GM21528 (cell line): ENCODE measurements at regions not wholly inside any gene's neighbourhood (a gene's known extent, or its start where the extent isn't known, plus 50 kb on each side); places are given as distances from the start of the nearest gene placed in this dataset.

Source experiments
- ATAC-seq: cut with Tn5 transposase; IDR thresholded peaks from one replicate; pipeline ENCODE4 v1.9.1; 2021; ENCODE audit warnings: mild to moderate bottlenecking, moderate library complexity; ENCODE audit not compliant: unreplicated experiment, low FRiP score

DNA sequence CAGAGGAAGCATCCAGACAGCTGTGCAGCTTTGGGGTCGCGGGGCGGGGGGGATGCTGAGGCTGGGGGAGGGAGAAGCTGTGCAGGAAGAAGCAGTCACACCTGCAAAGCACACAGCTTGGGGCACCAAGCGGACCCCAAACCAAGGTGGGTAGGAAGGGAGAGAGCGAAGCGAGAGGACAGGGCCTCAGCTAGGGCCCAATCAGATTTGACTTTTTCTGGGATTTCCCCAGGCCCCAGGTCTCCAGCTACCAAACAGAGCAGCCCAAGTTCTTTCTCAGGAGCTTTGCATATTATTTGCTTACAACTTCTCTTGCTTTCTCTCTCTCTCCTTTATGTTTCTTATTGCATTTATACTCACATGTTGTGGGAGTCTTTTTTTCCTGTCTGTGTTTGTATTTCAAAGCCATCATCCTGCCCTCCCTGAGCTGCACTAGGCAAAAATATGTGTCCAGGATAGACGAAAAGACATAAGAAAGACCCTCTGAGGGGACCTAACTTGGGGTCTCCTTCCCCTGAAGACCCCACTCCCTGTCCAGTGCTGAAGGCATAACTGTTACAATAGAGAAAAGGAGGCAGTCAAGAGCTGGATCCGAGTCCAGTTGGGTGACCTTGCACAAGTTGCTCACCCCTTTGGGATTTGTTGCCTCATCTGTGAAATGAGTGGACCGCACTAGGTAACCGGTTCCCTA is 50.6 kb upstream of the SMNDC1 start:
- ATAC-seq: peak; percentile 34

DNA sequence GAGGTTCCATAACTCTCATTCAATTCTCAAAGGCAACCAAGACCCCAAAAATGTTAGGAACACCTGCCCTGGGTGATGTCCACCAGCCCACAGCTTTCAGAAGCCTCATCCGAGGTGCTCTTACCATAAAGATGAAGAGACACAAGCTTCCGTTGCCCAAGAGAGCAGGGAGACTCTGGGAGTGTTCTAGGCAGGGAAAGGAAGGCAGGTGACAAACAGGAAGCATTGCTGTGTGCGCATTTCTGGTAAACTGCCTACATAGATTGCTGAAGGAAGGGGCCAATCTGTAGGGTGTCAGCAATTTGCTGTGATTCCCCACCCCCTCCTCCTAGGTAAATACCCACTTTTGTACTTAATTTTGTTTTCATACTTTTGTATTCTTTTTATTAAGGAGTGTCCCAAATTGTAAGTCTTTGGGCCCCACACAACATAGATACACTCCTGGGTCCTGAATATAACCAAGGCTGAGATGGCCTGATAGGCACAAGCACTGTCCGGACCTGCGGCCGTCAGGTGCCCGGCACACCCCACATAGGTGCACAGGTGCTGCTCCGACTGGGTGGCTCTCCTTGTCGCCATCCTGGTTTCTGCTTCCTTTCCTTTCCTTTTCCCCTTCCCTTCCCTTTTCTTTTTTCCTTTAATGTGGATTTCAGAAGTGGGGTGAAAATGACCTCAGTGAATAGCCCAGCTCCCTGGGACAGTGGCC is 51.4 kb upstream of the SMNDC1 start:
- ATAC-seq: peak; percentile 19

DNA sequence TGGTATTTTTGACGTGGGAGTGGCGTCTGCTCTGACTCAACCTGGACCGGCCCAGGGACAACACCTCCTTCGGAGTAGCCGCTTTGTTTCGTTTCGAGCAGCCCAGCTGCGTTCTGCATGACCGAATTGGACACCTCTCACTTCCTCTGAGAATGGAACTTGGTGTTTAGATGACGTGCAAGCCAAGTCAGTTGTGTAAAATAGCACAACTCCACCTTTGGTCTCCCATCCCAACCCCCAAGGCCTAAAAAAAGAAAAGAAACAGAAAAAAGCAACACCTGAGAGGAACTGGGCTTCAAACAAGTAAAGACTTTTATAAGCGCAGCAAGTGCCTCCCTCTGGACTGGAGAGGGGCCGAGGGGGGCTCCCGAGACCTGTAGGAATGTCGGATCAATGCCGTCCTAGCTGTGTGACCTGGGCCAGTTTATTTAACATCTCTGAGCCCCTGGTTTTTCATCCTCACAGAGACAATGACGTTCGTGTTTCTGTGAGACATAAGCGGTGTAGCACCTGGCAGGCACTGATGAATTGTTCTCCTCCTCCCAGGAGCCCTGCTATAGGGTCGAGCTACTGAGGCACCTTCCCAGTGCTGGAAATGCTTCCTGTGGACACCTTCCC is 52.0 kb upstream of the SMNDC1 start:
- peak; percentile 78 for ATAC-seq

DNA sequence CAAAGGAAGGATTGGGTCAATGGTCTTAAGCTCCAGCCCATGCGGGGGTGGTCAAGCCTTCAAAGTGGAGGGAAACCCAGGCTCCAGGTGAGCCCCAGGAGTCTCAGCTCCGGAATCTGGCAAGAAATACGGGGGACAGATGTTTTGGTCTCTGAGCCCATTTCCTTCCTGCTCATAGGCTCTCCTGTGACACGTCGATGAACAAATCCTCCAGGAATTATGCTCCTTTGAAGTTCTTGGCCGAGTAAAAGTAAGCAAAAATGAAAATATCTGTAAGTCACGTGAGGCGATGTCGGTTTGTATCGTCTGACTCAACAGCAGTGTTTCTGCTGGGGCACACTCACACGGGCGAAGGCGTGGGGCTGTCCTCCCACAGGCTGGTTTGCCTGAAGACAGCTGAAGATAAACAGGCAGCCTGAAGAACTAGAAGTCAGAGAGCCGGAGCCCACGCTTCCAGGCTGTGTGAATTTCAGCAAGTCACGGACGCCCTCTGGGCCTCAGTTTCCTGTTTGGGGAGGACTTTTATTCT is 52.6 kb upstream of the SMNDC1 start:
- no peak for ATAC-seq

DNA sequence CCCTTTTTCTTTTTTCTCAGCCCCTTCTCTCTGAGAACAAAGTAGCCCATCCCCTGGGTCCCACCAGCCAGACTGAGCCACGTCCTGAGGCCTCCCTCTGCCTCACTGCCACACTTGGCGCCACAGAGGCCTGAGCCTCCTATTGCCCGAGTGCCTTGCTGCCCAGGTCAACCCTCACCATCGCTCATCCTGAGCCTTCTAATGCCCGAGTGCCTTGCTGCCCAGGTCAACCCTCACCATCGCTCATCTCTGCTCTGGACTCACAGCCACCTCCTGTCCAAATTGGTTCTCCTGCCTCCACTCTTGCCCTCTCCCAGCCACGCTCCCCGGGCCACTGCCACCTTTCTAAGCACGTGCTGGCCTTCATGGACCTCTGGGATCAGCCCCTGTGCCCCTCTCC is 53.2 kb upstream of the SMNDC1 start:
- no peak for ATAC-seq

DNA sequence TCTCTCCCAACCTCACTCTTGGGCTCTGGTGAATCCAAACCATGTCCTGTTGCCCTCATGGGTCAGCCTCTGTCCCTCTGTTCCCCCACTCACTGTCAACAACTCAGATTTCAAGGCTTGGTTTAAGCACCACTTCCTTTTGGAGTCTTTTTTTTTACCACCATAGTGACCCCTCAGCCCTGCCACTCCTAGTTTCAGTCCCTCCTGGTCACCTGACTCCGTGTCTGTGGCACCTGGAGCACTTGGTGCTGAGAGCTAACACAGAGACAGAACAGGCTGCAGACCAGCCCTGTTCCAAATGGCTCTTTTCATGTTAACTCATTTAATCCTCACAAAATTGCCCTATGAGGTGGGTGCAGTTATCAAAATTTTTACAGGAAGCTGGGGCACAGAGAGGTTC is 53.6 kb upstream of the SMNDC1 start:
- ATAC-seq: no peak

DNA sequence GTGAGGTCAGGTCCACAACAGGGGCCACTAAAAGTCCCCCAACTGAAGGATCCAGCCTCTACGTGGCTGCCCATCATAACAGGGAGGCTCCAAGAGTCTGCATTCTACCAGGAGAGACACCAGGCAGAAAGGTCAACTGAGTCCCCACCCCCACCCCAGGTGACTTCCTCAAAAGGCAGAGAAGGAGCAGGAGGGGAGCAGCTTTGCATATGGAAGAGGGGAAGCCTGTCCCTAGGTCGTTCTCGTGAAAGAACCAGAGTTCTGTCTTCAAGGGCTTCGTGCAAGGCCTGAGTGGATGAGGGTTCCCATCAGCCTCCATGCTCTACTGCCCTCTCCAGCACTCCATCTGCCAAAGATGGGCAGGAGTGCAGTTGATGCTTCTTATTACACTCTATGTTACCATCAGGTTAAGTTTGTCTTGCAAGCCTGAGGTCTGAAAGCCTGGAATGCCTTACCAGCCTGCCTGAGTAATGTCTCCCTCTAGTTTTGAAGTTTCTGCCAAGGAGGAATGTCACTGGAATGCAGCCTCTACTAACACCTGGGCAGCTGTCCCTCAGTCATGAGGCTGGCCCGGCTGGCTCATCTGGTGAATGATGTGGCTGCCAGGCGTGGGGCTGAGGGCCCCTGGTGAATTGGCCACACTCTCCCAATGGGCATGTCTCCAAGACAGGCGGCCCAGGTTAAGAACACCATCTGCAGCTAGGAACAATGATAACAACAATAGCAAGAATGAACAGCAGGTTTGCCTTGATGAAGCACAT is 54.3 kb upstream of the SMNDC1 start:
- no peak for ATAC-seq

DNA sequence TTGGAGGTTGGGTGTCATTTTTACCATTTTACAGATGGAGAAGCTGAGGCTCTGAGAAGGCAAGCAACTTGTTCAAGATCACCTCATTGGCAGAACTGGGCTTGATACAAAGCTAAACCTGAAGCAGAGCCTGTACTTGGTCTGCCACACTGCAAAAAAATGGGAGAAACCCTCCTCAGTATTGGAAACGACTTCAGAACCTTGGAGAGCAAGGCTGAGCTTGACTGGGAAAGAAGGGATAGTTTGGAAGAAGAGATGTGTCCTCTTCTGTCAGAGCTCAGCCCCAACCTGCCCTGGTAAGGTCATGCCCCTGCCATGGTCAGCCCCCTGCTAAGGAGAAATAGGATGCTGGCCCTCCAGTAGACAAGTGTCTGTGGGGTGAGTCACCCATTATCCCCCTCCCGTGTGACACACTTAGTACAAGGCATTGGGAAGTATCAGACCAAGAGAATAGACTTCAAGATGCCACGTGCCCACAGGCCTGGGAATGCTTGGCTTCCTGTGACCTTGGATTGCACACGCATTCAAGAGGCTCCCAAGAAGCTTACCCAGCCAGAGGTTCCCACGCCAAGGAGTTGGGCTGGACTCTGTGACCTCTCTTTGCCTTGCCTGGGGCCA is 56.2 kb upstream of the SMNDC1 start:
- ATAC-seq: no peak

DNA sequence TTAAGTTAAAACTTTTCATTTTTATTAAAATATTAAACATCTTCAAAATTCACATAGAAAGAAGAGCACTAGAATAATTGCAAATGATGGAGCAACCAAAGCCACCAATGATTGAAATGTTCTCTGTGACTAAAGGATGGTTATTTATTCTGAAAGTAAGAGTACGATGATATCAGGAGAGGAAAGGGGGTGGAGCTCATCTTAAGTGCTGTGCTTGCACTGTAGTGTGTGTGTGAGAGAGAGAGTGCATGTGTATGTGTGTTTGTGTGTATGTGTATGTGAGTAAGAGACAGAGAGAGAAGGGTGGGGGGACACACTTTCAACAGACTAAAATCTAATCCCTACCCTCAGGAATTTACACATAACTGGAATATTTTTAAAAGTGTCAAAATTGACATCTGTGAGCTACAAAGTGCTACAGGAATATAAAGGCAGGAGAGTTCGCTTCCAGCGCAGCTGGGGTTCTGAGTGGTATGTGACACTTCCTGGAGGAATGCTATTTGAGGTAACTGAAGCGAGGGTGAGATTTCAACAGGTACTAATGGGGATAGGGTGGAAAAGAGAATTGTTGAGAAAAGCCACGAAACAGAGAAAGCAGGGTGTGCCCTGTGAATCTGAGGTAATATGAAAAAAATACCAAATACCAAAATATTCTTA is 57.2 kb upstream of the SMNDC1 start:
- no peak for ATAC-seq

DNA sequence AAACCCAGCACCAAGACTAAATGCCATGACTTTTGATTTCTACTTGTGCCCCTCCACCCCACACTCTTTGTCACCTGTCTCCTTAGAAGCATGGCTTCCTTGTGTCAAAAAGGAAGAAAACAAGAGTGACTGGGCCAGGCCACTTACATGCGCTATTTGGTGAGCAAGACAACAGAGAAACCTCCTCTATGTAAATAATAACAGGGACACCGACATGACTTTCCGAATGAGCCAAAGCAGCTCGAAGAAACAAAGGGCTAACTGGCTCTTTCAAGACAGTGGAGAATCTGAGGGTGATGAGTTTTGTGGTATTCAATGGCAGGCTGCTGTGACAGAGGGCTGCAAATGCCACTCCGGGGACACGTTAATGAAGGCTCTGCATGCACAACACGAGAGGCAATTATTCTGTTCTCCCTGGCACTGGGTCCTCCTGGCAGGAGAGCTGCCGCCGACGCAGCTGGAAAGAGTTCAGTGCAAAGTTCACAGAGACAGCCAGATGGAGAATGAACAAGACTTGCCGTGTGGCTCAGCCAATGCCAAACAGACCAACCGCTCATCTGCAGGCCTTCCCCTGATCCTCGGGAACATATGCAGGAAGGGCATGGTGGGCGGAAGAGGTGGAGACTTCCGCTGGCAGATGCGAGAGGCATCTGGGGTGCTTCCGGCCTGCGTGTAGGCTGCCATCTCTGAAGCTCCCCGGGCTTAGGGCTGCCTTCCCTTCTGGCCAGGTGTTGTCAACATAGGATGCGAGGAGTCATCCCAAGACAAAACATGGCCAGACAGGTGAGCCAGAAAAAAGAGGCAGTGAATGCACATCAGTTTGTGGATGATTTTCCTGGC is 59.1 kb upstream of the SMNDC1 start:
- no peak for ATAC-seq

DNA sequence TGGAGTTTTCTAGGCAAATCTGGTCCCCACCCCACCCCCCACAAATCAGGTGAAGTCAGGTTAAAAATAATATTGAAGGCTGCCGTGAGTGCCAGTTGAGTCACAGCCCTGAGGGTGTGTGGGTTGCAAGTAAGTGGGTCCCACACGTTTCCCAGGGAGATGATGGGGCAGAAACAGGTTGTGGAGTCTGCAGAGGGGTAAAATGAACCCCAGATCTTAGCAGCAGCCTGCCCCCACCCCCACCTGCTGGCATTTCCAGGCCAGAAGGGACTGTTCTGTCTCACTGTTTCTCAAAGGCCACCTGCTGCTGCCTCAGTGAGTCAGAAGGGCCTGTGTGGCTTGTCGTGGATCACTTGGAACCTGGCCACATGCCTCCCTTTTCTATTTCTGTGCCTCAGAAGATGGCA is 59.8 kb upstream of the SMNDC1 start:
- ATAC-seq: no peak

DNA sequence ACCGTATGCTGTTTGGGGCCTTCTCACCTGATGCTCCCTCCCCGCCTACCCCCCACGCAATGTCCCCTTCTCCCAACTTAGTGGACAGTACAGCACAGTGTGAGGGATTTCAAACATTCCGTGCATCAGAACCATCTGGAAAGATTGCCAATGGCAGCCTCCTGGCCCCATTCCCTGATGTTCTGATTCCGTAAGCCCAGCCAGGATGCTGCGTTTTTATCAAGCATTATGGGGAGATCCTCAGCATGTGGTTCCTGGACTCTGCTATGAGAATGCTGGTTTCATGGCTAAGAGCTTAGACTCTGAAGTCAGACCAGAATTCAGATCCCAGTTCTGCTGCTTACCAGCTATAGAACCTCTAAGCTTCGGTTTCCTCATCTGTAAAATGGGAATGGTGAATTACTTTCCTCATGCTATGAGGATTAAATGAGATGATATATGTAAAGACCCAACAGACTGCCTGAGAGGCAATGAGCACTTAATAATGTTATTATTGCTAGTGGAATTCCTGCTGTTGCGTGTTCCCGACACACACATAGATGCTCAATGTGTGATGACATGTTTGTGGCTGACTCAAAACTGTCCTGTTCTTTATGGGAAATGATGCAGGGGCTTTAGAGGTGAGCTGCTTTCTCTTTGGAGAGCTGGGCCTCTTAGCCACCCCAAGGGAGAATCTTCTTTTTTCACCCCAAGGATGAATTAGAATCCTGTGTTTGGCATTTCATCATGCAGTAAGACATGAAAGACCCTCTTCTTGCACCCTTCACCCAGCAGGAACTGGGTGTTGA is 60.8 kb upstream of the SMNDC1 start:
- ATAC-seq: no peak

DNA sequence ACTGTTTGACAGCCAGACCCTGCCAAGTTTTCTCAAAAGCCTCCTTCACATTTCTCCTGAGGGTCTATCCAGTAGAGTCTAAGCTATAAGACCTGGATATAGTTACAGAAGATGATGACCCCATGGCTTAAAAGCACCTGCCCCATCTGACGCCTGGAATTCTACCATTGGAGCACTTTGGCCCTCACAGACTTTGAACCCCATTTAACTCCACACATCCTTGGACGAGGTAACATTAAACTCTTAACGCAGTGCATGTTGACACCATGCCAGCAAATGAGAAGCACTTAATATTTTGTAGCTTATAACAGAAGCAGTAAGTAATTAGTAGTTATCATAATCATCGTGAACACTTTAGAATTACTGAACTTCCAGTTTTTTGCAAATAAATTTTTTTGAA is 61.9 kb upstream of the SMNDC1 start:
- no peak for ATAC-seq

DNA sequence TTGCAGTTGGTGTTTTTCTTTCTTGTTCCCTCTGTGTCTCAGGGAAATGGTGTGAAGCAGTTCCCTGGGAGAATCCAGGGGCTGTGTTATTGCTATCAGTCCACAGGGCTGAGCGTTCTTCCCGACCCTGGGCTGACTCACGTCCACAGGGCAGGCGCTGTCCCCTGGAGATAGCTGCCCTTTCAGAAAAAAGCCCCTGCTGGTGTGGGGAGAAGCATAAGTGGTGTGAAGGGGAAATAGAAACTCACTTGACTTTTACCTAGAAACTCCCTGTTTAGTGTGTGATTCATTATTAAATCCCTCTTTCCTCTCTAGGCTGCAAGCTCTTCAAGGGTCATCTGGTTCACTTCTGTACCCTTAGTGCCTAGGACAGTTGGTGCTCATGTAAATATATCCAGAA is 63.3 kb upstream of the SMNDC1 start:
- peak; percentile 72 for ATAC-seq

DNA sequence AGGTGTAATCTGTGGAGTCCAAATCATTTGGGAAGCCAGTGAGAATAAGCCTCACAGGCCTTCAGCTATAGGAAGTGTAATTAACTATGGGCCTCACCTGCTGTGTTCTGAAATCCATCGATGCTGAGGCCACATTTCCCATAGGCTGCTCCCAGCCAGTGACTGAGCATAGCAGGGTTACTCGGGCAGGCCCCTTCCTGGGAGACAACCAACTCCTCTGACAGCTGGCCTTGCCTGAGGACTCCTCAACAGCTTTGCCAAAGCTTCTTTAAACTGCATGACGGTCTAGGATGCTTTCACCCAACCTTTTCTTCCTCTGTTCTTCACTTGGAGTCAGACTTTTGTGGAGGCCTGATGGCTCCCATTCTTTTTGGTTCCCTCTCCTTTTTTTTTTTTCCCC is 63.8 kb upstream of the SMNDC1 start:
- ATAC-seq: no peak

DNA sequence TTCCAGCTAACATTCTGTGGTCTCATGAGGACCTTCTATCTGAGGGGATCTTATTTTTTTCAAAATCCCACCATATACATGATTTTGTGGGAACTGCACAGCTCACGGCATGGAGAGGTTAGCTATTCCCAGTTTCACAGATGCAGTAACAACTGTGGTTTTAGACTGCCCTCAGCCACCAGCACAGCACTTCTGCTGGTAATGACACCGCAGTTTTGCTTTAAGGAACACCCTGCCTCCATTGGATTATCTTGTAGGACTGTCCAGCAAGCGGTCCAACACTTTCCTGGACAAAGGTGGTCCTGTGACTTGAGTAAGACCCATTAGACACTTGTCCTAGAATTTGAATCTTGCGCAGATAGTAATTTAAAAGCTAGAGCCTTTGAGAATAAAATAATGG is 65.3 kb upstream of the SMNDC1 start:
- ATAC-seq: no peak

DNA sequence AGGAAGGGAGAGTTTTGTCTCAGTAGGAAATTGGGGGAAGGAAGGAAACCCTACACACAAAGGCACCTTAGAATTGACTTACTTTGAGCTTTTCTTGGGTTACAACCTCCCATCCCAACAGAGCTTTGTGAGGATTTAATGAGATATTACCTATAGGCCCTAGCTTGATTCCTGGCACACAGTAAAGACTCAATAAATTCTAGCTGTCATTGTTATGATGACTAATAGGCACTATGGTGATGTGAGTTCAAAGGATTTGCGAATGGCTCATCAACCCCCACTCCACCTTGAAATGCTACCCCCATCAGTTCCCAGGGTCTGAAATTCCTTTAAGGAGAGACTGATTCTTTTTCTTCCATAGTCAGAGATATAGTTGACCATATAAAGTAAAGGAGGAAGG is 67.9 kb upstream of the SMNDC1 start:
- no peak for ATAC-seq

DNA sequence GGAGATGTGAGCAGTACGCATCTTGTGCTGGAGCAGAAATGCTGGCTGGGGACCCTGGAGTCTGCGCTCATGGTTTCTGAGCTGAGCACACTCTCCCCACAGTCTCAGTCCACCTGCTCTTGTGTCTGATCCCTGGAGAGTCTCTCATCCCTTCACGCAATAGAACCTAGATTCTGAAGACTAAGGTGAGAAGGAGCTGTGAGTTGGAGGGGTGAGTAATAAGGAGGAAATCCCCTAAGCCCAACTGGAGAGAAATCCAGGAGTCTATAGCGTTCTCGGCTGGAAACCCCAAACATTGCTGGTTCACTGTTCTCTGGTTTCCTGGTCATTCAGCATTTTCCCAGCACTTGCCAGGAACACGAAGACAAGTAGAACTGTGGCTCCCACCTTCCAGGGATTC is 68.3 kb upstream of the SMNDC1 start:
- no peak for ATAC-seq
